Uterus (tissue), 3 donors: ENCODE measurements at regions not wholly inside any gene's neighbourhood (a gene's known extent, or its start where the extent isn't known, plus 50 kb on each side); places are given as distances from the start of the nearest gene placed in this dataset.

Experiments
- DNase-seq, 2 donors: peaks; one replicate each; pipeline ENCODE4 v3.0.0-alpha.2; 2019 to 2020
- H3K27ac ChIP-seq, 2 donors: fragments of 200-600 bp; sonication (generic); 1 replicate in 1 of 2; 2 replicates in 1 of 2; pipeline ENCODE4 v1.5.1; 2016 to 2018
- H3K27me3 ChIP-seq, 2 donors: fragments of 200-600 bp; sonication (generic); one replicate each; pipeline ENCODE4 v1.5.1; 2018 to 2019; ENCODE audit warnings: control low read depth in 1 of 2
- H3K36me3 ChIP-seq, 2 donors: fragments of 200-600 bp; sonication (generic); one replicate each; pipeline ENCODE4 v1.5.1; 2019; ENCODE audit warnings: control low read depth in 1 of 2
- H3K4me1 ChIP-seq, 2 donors: fragments of 200-600 bp; sonication (generic); one replicate each; pipeline ENCODE4 v1.5.1; 2018 to 2019; ENCODE audit warnings: control low read depth in 1 of 2
- H3K4me3 ChIP-seq, 2 donors: fragments of 200-600 bp; sonication (generic); 1 replicate in 1 of 2; 2 replicates in 1 of 2; pipeline ENCODE4 v1.5.1; 2018 to 2019; ENCODE audit warnings: mild to moderate bottlenecking in 1 of 2
- H3K9me3 ChIP-seq, 2 donors: fragments of 200-600 bp; sonication (generic); one replicate each; pipeline ENCODE4 v1.5.1; 2019; ENCODE audit warnings: control low read depth in 1 of 2
- CTCF ChIP-seq, 4 experiments: fragments of 200-600 bp in 2 of 4; fragments of 450-650 bp in 2 of 4; sonication (generic) in 2 of 4; IDR thresholded peaks; one replicate each; pipeline ENCODE4 v1.5.1; 2016 to 2019; ENCODE audit warnings: antibody characterized with exemption in 4 of 4, mild to moderate bottlenecking in 2 of 4, moderate library complexity in 1 of 4
- POLR2A ChIP-seq, 2 donors: fragments of 450-650 bp; IDR thresholded peaks; one replicate each; pipeline ENCODE4 v1.6.1; 2016; ENCODE audit warnings: antibody characterized with exemption in 2 of 2, mild to moderate bottlenecking in 1 of 2, moderate library complexity in 1 of 2
- intact Hi-C: fragments of 100-400 bp; cut with DNase I; formaldehyde crosslinking; loops from one replicate; pipeline ENCODE4 v1.15.1; 2023; ENCODE audit warnings: low total_unique reads
- donor health status: DM: yes; HTN: yes; CAD: no.

- Histone ChIP-seq H3K36me3 (no peaks in the 10 kb centered on the region), H3K27ac (no peak overlapping the region), H3K4me3 (no peak overlapping the region), H3K27me3 (no peaks in the 10 kb centered on the region), H3K4me1 (no peaks in the 10 kb centered on the region), H3K9me3 (no peaks in the 10 kb centered on the region)
- no peak for DNase-seq
- intact Hi-C loops: no loop called here
- no peak for TF ChIP-seq CTCF (IDR thresholded peaks at IDR 0.05)
- no peak for TF ChIP-seq POLR2A (IDR thresholded peaks at IDR 0.05)
Observed at GRCh38 chr6:97702248-97702647, 419.2 kb upstream of the MMS22L start.

GRCh38 chr6:97703661-97704060 is 420.6 kb upstream of the MMS22L start:
- Histone ChIP-seq H3K27ac (no peak overlapping the region), H3K27me3 (no peaks in the 10 kb centered on the region), H3K4me1 (no peaks in the 10 kb centered on the region), H3K36me3 (no peaks in the 10 kb centered on the region), H3K4me3 (no peak overlapping the region), H3K9me3 (no peaks in the 10 kb centered on the region)
- TF ChIP-seq POLR2A (IDR thresholded peaks at IDR 0.05) (no peak), CTCF (IDR thresholded peaks at IDR 0.05) (no peak)
- no peak for DNase-seq
- intact Hi-C loops: no loop called here

GRCh38 chr6:97705568-97705967 is 422.6 kb upstream of the MMS22L start:
- TF ChIP-seq CTCF (IDR thresholded peaks at IDR 0.05): no peak
- no peak for TF ChIP-seq POLR2A (IDR thresholded peaks at IDR 0.05)
- Histone ChIP-seq H3K4me1 (no peaks in the 10 kb centered on the region), H3K4me3 (no peak overlapping the region), H3K27ac (no peak overlapping the region), H3K27me3 (no peaks in the 10 kb centered on the region), H3K9me3 (no peaks in the 10 kb centered on the region), H3K36me3 (no peaks in the 10 kb centered on the region)
- DNase-seq: no peak
- intact Hi-C loops: no loop called here

- intact Hi-C loops: no loop called here
- TF ChIP-seq CTCF (IDR thresholded peaks at IDR 0.05): no peak
- no peak for TF ChIP-seq POLR2A (IDR thresholded peaks at IDR 0.05)
- Histone ChIP-seq H3K4me3 (no peak overlapping the region), H3K27me3 (no peaks in the 10 kb centered on the region), H3K36me3 (no peaks in the 10 kb centered on the region), H3K27ac (no peak overlapping the region), H3K9me3 (no peaks in the 10 kb centered on the region), H3K4me1 (no peaks in the 10 kb centered on the region)
- DNase-seq: no peak
Observed at GRCh38 chr6:97712751-97713150, 429.7 kb upstream of the MMS22L start.

GRCh38 chr6:97714772-97715171 is 431.8 kb upstream of the MMS22L start:
- no peak overlapping the region for H3K4me3 ChIP-seq
- H3K4me1 ChIP-seq: no peaks in the 10 kb centered on the region
- no peak overlapping the region for H3K27ac ChIP-seq
- intact Hi-C loops: no loop called here
- no peaks in the 10 kb centered on the region for H3K27me3 ChIP-seq
- H3K36me3 ChIP-seq: no peaks in the 10 kb centered on the region
- no peak for DNase-seq
- no peaks in the 10 kb centered on the region for H3K9me3 ChIP-seq
- TF ChIP-seq POLR2A (IDR thresholded peaks at IDR 0.05) (no peak), CTCF (IDR thresholded peaks at IDR 0.05) (no peak)
